Astrocyte of the cerebellum (primary cell): ENCODE measurements at regions not wholly inside any gene's neighbourhood (a gene's known extent, or its start where the extent isn't known, plus 50 kb on each side); places are given as distances from the start of the nearest gene placed in this dataset.
"Not testable (repeated sequence)": the region's sequence is repeated elsewhere in the genome, so short reads cannot be mapped to it uniquely, and the experiment has no call there.

Experiments used
- DNase-seq: peaks from one replicate; pipeline ENCODE4 v3.0.0-alpha.2; 2011; ENCODE audit warnings: low read depth
- H3K4me3 ChIP-seq: 2 replicates; pipeline ENCODE4 v1.5.1; 2011; ENCODE audit warnings: mild to moderate bottlenecking, low read depth, low read length, moderate library complexity
- in situ Hi-C: cut with HindIII; loops from 2 replicates; pipeline ENCODE4 v1.10.0; 2017; ENCODE audit warnings: low sequenced_read_pairs
- TF ChIP-seq, protein P1 (sequence below): IDR thresholded peaks from 2 replicates; pipeline ENCODE4 v1.5.1; 2012; ENCODE audit warnings: low read length, low read depth, moderate library complexity, mild to moderate bottlenecking; ENCODE audit errors: missing control alignments

DNA sequence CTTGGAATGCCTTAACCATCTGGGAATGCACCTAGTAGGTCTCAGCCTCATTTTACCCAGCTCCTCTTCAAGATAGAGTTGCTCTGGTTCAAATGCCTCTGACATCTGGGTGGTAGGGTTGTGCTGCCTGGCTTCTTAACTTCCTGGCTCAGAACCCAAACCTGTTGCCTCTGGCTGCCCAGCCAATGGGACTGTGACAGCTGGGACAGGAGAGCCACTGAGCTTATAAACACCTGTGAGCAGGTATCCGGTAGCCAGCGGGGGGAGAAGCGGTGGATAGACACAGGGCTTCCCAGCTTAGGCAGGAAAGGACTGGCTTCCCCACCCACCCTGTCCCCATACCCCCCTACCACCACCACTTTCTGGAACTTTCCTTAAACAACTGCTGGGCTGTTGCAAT lies 115.8 kb upstream of the CARD11 start:
- in situ Hi-C loops = no loop called here
- H3K4me3 ChIP-seq = no peak overlapping the region
- DNase-seq = no peak
- TF ChIP-seq, protein P1, sequence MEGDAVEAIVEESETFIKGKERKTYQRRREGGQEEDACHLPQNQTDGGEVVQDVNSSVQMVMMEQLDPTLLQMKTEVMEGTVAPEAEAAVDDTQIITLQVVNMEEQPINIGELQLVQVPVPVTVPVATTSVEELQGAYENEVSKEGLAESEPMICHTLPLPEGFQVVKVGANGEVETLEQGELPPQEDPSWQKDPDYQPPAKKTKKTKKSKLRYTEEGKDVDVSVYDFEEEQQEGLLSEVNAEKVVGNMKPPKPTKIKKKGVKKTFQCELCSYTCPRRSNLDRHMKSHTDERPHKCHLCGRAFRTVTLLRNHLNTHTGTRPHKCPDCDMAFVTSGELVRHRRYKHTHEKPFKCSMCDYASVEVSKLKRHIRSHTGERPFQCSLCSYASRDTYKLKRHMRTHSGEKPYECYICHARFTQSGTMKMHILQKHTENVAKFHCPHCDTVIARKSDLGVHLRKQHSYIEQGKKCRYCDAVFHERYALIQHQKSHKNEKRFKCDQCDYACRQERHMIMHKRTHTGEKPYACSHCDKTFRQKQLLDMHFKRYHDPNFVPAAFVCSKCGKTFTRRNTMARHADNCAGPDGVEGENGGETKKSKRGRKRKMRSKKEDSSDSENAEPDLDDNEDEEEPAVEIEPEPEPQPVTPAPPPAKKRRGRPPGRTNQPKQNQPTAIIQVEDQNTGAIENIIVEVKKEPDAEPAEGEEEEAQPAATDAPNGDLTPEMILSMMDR = no peak

DNA sequence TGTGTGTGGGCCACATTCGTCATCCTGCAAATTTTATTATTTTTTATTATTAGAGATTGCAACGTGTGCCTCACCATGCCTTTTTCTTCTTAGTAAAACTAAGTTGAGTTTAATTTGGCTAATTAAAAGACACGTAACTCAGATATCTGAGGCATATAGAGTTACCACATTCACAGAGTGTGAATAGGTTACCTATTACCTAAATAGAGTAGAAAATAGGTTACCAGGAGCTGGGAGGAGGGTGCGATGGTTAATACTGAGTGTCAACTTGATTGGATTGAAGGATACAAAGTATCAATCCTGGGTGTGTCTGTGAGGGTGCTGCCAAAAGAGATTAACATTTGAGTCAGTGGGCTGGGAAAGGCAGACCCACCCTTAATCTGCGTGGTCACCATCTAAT lies 116.3 kb upstream of the CARD11 start:
- DNase-seq, in situ Hi-C loops, H3K4me3 ChIP-seq: not testable (repeated sequence)

DNA sequence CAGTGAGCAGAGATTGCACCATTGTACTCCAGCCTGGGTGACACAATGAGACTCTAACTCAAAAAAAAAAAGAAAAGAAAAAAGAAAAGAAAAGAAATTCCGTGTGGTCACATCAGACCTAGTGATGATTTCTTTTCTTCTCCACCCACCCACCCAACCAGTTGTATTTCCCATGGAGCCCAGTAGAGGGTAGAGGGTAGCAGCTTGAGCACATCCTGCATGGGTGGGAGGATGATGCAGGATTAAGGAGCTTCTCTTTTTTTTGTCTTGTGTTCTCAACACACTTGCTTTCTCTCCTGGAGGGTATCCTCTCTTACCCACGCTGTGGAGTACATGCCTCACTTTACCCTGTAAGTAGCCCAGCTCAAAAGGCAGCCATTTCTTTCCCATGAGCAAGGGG lies 118.6 kb upstream of the CARD11 start:
- no peak for DNase-seq
- in situ Hi-C loops = no loop called here
- H3K4me3 ChIP-seq = no peak overlapping the region
- TF ChIP-seq, protein P1 = no peak

DNA sequence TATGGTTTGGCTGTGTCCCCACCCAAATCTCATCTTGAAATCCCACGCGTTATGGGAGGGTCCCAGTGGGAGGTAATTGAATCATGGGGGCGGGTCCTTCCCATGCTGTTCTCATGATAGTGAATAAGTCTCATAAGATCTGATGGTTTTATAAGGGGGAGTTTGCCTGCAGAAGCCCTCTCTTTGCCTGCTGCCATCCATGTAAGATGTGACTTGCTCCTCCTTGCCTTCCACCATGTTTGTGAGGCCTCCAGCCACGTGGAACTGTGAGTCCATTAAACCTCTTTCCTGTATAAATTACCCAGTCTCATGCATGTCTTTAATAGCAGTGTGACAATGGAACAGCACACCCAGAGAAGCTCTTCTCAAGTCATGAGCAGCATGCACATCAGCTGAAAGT lies 119.1 kb upstream of the CARD11 start:
- DNase-seq, in situ Hi-C loops, H3K4me3 ChIP-seq: not testable (repeated sequence)

DNA sequence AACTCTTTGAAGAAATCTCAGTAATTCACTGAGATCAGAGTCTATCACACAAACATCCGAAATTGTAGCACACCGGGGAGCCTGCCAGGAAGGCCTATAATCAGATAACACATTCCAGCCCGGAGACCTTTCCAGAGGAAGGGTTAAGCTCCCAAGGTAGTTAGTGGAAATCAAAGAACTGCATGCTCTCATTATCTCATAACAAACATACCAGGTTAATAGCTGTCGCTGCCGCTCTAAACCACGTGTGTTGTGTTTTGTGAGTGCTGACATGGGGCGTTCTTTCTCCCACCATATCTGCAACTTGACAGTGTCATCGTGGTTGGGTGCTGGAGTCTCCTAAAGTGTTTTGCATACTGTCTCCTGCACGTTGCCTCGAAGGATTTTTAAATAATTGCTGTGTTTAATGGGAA lies 120.7 kb upstream of the CARD11 start:
- in situ Hi-C loops = no loop called here
- DNase-seq = no peak
- H3K4me3 ChIP-seq = no peak overlapping the region
- TF ChIP-seq, protein P1 = no peak

DNA sequence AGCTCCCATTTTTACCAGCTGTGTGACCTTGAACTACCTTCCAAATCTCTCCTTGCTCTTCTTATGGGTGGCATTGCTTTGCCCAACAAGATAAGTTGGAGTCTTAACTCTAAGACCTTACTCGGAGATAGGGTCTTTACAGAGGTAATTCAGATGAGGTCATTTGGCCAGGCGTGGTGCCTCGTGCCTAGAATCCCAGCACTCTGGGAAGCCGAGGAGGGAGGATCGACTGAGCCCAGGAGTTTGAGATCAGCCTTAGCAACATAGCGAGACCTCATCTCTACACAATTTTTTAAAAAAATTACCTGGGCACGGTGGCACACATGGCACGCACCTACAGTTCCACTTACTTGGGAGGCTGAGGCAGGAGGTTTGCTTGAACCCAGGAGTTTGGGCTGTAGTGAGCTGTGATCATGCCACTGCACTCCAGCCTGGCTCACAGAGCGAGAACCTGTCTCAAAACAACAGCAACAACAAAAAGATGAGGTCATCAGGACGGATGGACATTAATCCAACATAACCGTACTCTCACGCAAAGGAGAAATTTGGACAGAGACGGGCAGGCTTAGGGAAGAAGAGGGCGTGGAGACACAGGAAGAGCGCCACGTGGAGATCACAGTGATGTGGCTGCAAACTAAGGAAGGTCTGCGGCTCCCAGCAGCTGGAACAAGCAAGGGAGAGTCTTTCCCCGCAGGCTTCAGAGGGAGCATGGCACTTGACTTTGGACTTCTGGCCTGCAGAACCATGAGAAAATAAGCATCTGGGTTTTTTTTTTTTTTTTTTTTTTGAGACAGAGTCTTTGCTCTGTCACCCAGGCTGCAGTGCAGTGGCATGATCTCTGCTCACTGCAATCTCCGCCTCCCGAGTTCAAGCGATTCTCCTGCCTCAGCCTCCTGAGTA lies 122.3 kb upstream of the CARD11 start:
- TF ChIP-seq, protein P1 = no peak
- in situ Hi-C loops = no loop called here
- H3K4me3 ChIP-seq = no peak overlapping the region
- DNase-seq = no peak

DNA sequence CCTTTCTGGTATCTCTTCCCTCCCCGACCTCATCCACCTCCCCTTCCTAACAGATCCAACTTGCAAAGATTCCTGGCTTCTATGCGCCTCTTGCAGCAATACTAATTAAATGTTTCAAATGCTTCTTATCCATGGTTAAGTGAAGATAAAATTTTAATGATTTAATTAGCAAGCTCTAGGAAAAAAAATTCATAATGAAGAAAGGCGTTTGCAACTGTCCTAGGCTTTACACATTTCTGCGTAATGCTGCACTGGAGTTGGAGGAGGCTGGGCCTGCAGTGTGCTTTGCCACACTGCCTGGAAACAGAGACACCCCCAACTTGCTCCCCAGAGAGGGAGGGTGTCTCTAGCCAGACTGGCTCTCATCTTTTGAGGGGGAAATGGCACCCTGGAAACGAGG lies 123.9 kb upstream of the CARD11 start:
- in situ Hi-C loops = no loop called here

More for the DNA sequence above, 123.9 kb upstream of the CARD11 start:
- DNase-seq = no peak
- TF ChIP-seq, protein P1 = no peak
- H3K4me3 ChIP-seq = no peak overlapping the region
